Colon (tissue), 2 donors: ENCODE measurements at regions not wholly inside any gene's neighbourhood (a gene's known extent, or its start where the extent isn't known, plus 50 kb on each side); places are given as distances from the start of the nearest gene placed in this dataset.

Experiments used
- FAIRE-seq: peaks from 2 replicates; lab custom pipeline; 2012; peaks lifted over from hg19 to GRCh38; lab: Jason Lieb, UNC
- donor health status: control.
- donor health status: control.

GRCh38 chr20:61169874-61170273 is 82.2 kb upstream of the CDH4 start:
- no peak for FAIRE-seq

GRCh38 chr20:61170496-61171320 is 81.4 kb upstream of the CDH4 start:
- no peak for FAIRE-seq

GRCh38 chr20:61173267-61173666 is 78.8 kb upstream of the CDH4 start:
- no peak for FAIRE-seq

DNA sequence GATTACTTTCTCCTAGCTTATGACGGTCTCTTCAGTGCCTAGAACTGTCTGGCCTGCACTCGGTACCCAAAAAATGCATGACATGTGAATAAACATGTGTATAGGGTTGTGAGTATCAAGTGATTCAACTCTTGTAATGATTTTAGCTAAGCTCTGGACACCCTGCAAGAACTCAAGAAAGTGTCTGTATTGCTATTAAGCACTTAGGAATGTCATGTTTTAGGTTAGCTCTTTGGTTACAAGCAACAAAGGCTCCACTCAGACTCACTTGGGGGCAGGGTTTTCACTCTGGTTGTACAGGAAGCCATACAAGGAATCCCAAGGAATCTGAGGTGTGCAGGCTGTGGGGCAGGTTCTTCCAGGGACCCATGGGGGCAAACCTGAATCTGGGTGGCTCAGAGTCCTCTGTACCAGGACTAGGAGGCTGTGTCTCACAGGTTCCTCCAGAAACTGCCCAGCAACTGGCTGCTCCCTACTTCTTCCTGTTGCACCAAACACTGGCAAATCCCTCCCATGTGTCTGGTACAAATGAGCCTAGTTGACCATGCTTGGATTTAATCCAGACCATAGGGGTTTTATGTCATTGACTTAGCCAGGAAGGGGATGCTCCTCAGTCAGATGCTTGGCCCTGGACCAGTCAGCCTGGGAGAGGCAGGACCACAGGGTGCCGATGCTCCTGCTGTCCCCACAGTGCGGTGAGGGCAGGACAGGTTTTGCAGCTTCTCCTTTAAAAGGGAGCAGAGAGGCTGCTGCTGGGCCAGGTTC is 77.9 kb upstream of the CDH4 start:
- no peak for FAIRE-seq

GRCh38 chr20:61176874-61177273 is 75.2 kb upstream of the CDH4 start:
- FAIRE-seq: no peak

DNA sequence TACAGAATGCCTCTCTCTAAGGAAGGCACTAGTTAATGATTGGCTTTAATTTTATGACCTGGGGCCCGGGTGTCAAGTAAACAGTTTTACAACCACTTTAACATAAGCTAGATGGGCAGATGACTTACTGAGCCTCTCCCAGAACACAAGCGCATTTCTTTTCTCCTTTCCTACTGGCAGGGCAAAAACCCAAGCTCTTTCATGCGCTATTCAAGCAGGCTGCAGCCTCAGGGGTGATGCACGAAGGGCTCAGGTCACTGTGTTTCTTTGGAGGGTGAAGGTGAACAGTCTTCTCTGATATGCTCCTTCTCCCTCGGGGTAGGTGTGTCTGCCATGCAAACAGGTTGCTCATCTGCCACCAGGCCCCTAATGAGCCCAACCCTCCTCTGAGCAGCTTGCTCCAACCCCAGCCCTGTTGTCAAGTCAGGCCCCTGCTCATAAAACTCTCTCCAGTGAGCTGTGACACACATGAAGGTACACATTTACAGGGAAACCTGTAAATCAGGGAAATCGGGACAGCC is 73.5 kb upstream of the CDH4 start:
- no peak for FAIRE-seq

DNA sequence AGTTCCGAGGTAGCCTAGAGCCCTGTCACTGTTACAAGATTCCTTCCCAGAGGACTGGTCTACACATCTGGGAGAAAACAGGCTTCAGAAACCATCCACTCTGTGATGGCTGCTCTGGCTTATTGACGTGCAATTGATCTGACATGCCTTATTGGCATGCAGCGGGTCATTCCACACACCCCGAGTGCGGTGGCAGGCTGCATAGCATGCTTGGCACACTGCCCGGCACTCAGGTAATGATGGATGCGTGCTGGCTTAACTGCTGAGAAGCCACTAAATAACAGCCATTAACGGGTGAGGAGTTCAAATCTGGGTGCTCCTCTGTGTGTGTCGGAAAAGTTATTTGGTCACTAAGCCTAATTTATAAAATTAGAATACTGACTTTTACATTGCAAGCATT is 67.9 kb upstream of the CDH4 start:
- no peak for FAIRE-seq

DNA sequence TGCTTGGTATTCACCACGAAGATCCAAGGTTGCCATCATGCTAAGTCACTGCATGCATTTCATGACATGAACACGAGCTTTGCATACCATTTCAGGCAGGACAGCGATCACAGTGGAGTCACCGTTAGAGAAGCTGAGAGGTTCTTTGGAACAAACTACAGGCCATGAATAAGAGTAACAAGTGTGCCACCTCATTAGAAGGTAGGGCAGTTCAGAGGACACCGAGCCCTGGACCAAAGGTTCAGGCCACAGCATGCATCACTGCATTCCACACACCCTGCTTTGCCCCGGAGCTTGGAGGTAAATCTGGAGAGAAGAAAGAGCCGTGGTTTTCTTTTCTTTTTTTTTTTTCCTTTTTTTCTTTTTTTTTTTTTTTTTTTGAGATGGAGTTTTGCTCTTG is 66.9 kb upstream of the CDH4 start:
- no peak for FAIRE-seq

- FAIRE-seq: no peak
Observed at GRCh38 chr20:61185841-61186601, 66.0 kb upstream of the CDH4 start.

DNA sequence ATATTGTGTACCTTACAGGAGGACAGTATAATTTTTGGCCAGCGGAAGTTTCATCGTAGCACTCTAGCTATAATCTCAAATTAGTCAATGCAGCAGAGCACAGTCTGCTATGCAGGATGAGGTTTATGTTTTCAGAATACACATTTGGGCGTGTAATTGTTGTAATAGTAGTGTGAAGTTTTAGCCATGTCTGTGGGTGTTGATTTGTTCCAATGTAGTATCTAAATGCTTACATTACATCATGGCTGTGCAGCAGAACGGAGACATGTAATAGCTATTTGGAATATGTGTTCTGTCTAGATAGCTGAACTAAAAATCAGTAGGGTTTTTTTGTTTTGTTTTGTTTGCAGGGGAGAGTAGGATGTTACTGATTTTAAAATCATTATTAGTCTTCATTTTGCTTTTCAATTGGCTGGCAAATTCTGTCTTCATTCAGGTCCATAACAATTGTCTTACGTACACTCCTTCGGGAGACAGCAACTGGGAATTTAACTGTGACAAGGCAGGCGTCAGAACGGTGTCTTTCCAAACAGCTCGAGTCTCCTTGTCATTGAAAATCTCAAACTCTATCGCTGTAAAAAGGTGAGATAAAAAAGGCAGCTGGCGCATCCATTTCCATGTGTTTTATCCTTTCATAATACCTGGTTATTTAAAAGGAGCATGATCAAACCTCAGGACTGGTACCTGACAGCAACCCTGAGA is 65.1 kb upstream of the CDH4 start:
- FAIRE-seq: no peak

GRCh38 chr20:61189534-61189933 is 62.5 kb upstream of the CDH4 start:
- no peak for FAIRE-seq

DNA sequence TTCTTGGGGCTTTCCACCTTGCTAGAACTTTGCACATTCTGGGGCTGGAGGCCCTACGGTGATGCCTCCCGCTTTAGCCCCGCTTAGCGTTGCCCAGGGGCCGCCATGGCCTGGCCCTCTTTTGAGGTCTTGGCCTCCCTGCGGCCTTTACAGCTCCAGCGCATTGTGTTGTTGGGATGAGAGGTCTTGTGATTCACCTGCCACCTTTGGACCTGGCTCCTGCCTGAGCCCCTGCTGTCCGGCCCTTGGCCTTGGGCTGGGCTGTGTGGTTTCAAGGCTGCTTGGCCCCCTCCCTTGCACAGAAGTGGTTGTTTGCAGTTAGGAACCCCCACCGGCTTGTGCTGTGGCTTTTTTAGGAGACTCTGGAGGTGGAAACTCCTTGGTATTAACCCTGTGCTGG is 61.0 kb upstream of the CDH4 start:
- FAIRE-seq: no peak

GRCh38 chr20:61192337-61192950 is 59.6 kb upstream of the CDH4 start:
- FAIRE-seq: no peak

DNA sequence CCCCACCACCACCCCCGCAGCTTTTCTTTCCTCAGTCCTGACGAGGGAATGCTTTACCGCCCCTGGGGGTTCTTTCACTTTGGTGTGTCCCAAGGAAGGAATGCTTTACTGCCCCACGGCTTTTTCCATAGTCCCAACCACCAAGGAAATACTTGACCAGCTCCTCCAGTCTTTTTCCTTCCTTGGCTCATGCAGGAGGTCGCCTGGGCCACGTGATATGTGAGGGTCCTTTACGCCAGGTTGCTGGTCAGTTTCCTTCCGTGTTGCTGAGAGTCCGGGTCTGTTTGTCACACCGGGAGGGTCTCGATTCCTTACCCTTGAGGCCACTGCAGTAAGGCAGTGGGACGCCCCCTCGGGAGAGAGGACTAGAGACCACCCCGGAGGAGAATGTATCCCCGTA is 58.9 kb upstream of the CDH4 start:
- FAIRE-seq: no peak
